SH-SY5Y (cell line): ENCODE measurements at regions not wholly inside any gene's neighbourhood (a gene's known extent, or its start where the extent isn't known, plus 50 kb on each side); places are given as distances from the start of the nearest gene placed in this dataset.

ENCODE experiments used
- GATA2 ChIP-seq: IDR thresholded peaks from 2 replicates; pipeline ENCODE4 v1.6.1; 2011; ENCODE audit warnings: mild to moderate bottlenecking, low read depth, low read length
- GATA3 ChIP-seq: IDR thresholded peaks from 2 replicates; pipeline ENCODE4 v1.6.1; 2011; ENCODE audit warnings: low read depth, mild to moderate bottlenecking, low read length, moderate library complexity

DNA sequence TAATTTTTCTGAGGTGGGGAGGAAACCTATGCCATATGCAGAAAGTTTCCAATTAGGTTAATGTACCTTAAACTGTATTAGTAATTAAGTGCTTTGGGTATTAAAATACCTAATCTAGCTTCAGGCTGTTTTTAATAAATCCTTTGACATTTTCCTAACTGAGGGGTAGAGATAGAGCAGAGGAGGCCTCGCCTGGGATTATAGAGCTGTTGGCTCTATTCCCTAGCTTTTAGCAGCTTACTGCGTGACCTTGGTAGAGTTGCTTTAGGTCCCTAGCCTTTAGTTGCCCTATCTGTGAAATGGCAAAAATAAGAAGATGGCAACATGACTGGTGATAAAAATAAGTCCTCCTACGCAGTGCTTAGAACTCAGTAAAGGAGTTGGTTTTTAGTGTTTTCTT lies 621.0 kb downstream of the LMO4 start:
- TF ChIP-seq GATA2: no peak
- no peak for TF ChIP-seq GATA3
